HCT116 (cell line): ENCODE measurements at regions not wholly inside any gene's neighbourhood (a gene's known extent, or its start where the extent isn't known, plus 50 kb on each side); places are given as distances from the start of the nearest gene placed in this dataset.
"Not testable (repeated sequence)": the region's sequence is repeated elsewhere in the genome, so short reads cannot be mapped to it uniquely, and the experiment has no call there.

Experiments
- ATAC-seq: fragments of 200-7000 bp; cut with Tn5 transposase; 2 replicates; pipeline ENCODE4 v1.9.1; 2020; ENCODE audit warnings: mild to moderate bottlenecking, moderate library complexity
- BruUV-seq: library from RNA; stranded (reverse); fragments of 400-500 nt; replicated peaks from 2 replicates; lab custom pipeline; 2021; lab: Mats Ljungman, UMichigan
- CTCF ChIA-PET: fragments of 300-600 bp; sonication (Branson Sonifier 250); formaldehyde crosslinking; loops from one replicate; lab custom pipeline; 2021; ENCODE audit warnings: antibody characterized with exemption; lab: Charles Lee
- POLR2A ChIA-PET: fragments of 300-600, 350-600 bp; sonication (Branson Sonifier 250); formaldehyde crosslinking; loops from one replicate; lab custom pipeline; 2021; ENCODE audit warnings: antibody characterized with exemption; lab: Charles Lee
- RAD21 ChIA-PET, 2 experiments: fragments of 300-600 bp; sonication (Branson Sonifier 250); formaldehyde crosslinking; loops; one replicate each; lab custom pipeline; 2023; ENCODE audit warnings: low total read pairs in 2 of 2; ENCODE audit not compliant: uncharacterized antibody in 2 of 2, unreplicated experiment in 2 of 2, low non-redundant PET in 1 of 2; lab: Charles Lee
- DNase-seq: peaks from one replicate; pipeline ENCODE4 v3.0.0-alpha.2; 2010; ENCODE audit warnings: low read depth, low spot score
- H2AFZ ChIP-seq: fragments of 200-600 bp; shearing (Covaris generic), sonication (generic); 2 replicates; pipeline ENCODE4 v1.6.1; 2017; ENCODE audit warnings: low read depth, mixed run types, mixed read lengths, antibody characterized with exemption, low read length; ENCODE audit not compliant: poor library complexity, severe bottlenecking
- H3K27ac ChIP-seq: 2 replicates; pipeline ENCODE4 v1.5.1; 2012; ENCODE audit warnings: low read depth, low read length
- H3K27me3 ChIP-seq: fragments of 200-600 bp; sonication (generic); 2 replicates; pipeline ENCODE4 v1.6.1; 2016; ENCODE audit warnings: mixed run types, low read length, mixed read lengths; ENCODE audit not compliant: insufficient read depth
- H3K36me3 ChIP-seq, 2 experiments: fragments of 200-500 bp in 1 of 2; fragments of 200-600 bp in 1 of 2; sonication (Bioruptor generic) in 1 of 2; sonication (generic) in 1 of 2; 2 replicates each; pipeline versions ENCODE4 v1.5.1 to v1.6.1; 2014 to 2016; ENCODE audit warnings: low read length in 2 of 2, inconsistent platforms in 1 of 2, mixed read lengths in 1 of 2, mixed run types in 1 of 2; ENCODE audit not compliant: insufficient read depth in 2 of 2, control insufficient read depth in 1 of 2
- H3K4me1 ChIP-seq, 2 experiments: fragments of 200-600 bp in 1 of 2; sonication (generic) in 1 of 2; 2 replicates each; pipeline versions ENCODE4 v1.5.1 to v1.6.1; 2012 to 2017; ENCODE audit warnings: low read length in 2 of 2, inconsistent platforms in 1 of 2, mild to moderate bottlenecking in 1 of 2, mixed read lengths in 1 of 2, mixed run types in 1 of 2, moderate library complexity in 1 of 2; ENCODE audit not compliant: insufficient read depth in 2 of 2, control insufficient read depth in 1 of 2
- H3K4me2 ChIP-seq: fragments of 200-600 bp; sonication (generic); 2 replicates; pipeline ENCODE4 v1.6.1; 2017; ENCODE audit warnings: mixed run types, low read length, mixed read lengths
- H3K4me3 ChIP-seq, 2 experiments: fragments of 200-600 bp in 1 of 2; sonication (generic) in 1 of 2; replicated peaks in 1 of 2; 2 replicates each; pipeline ENCODE4 v1.5.1; 2011 to 2016; ENCODE audit warnings: low read length in 2 of 2, control low read depth in 1 of 2, low read depth in 1 of 2, mild to moderate bottlenecking in 1 of 2, mixed read lengths in 1 of 2, mixed run types in 1 of 2
- H3K79me2 ChIP-seq: fragments of 200-600 bp; sonication (generic); 2 replicates; pipeline ENCODE4 v1.6.1; 2017; ENCODE audit warnings: mild to moderate bottlenecking, mixed run types, low read length, moderate library complexity, mixed read lengths; ENCODE audit not compliant: insufficient read depth
- H3K9ac ChIP-seq: fragments of 200-600 bp; sonication (generic); 2 replicates; pipeline ENCODE4 v1.6.1; 2016; ENCODE audit warnings: low read length, mixed read lengths
- H3K9me2 ChIP-seq: fragments of 200-600 bp; sonication (generic), shearing (Covaris generic); 2 replicates; pipeline ENCODE4 v1.6.1; 2017; ENCODE audit warnings: mixed run types, mild to moderate bottlenecking, moderate library complexity; ENCODE audit not compliant: insufficient read depth
- H3K9me3 ChIP-seq, 2 experiments: fragments of 200-500 bp in 1 of 2; fragments of 200-600 bp in 1 of 2; sonication (Bioruptor generic) in 1 of 2; sonication (generic) in 1 of 2; 2 replicates each; pipeline ENCODE4 v1.6.1; 2014 to 2017; ENCODE audit warnings: low read length in 2 of 2, mixed read lengths in 2 of 2, inconsistent platforms in 1 of 2, low read depth in 1 of 2, mild to moderate bottlenecking in 1 of 2, mixed run types in 1 of 2, moderate library complexity in 1 of 2; ENCODE audit not compliant: control insufficient read depth in 1 of 2, insufficient read depth in 1 of 2
- H4K20me1 ChIP-seq: fragments of 200-600 bp; sonication (generic), shearing (Covaris generic); 2 replicates; pipeline ENCODE4 v1.6.1; 2017; ENCODE audit warnings: mixed run types, mild to moderate bottlenecking, moderate library complexity; ENCODE audit not compliant: insufficient read depth
- CTCF ChIP-seq, 3 experiments: fragments of 200-600 bp in 1 of 3; sonication (generic) in 1 of 3; IDR thresholded peaks in 2 of 3; conservative IDR thresholded peaks in 1 of 3; 2 replicates each; pipeline ENCODE4 v1.5.1; 2012 to 2017; ENCODE audit warnings: low read depth in 2 of 3, low read length in 2 of 3, antibody characterized with exemption in 1 of 3, borderline replicate concordance in 1 of 3, control low read depth in 1 of 3, mild to moderate bottlenecking in 1 of 3, mixed read lengths in 1 of 3, mixed run types in 1 of 3, moderate library complexity in 1 of 3; ENCODE audit not compliant: insufficient read depth in 1 of 3
- MAX ChIP-seq: IDR thresholded peaks from 2 replicates; pipeline ENCODE4 v1.6.1; 2012
- RAD21 ChIP-seq: IDR thresholded peaks from 2 replicates; pipeline ENCODE4 v1.6.1; 2012; ENCODE audit warnings: low read depth, mild to moderate bottlenecking
- intact Hi-C: fragments of 100-400 bp; cut with micrococcal nuclease; formaldehyde crosslinking; loops from 2 replicates; pipeline ENCODE4 v1.10.0; 2022

GRCh38 chr4:120554086-120554485 is 368.4 kb downstream of the PRDM5 start:
- H3K4me3 ChIP-seq, result no peak overlapping the region
- H3K4me1 ChIP-seq, result no peaks in the 10 kb centered on the region
- no peaks in the 10 kb centered on the region; the same call in 1 of the 2 replicates for H3K9me2 ChIP-seq
- H3K4me2 ChIP-seq, result no peak overlapping the region
- H3K79me2 ChIP-seq, result no peaks in the 10 kb centered on the region
- no peak for ATAC-seq
- no peaks in the 10 kb centered on the region for H3K27me3 ChIP-seq
- POLR2A ChIA-PET, result no interaction called here
- H4K20me1 ChIP-seq, result no peaks in the 10 kb centered on the region
- CTCF ChIA-PET, result no interaction called here
- no peak overlapping the region for H3K27ac ChIP-seq
- H3K9me3 ChIP-seq, result no peaks in the 10 kb centered on the region
- H2AFZ ChIP-seq, result no peak overlapping the region
- no TSS peak for BruUV-seq
- DNase-seq, result peak; percentile 4
- RAD21 ChIA-PET, result no interaction called here
- TF ChIP-seq RAD21 (peak; percentile 21; the same call in 1 of the 2 replicates), MAX (no peak), CTCF (IDR thresholded peaks at IDR 0.05 in 2 of 3, conservative IDR thresholded peaks at IDR 0.05 in 1 of 3; ENCODE audit: borderline replicate concordance in 1 of 3, insufficient read depth in 1 of 3, low read depth in 2 of 3, low read length in 2 of 3) (0 out of 6 replicates have a peak, but pooled peaks of 1 of the 3 experiments have one; percentile 3)
- intact Hi-C loops, result no loop called here
- no peaks in the 10 kb centered on the region for H3K36me3 ChIP-seq
- H3K9ac ChIP-seq, result no peak overlapping the region

- H3K4me1 ChIP-seq, H3K4me2 ChIP-seq, BruUV-seq, H3K27me3 ChIP-seq, H3K36me3 ChIP-seq, H3K4me3 ChIP-seq, POLR2A ChIA-PET, ATAC-seq, H3K27ac ChIP-seq, H2AFZ ChIP-seq, intact Hi-C loops, H3K79me2 ChIP-seq, H3K9me3 ChIP-seq, H4K20me1 ChIP-seq, H3K9ac ChIP-seq, RAD21 ChIA-PET, H3K9me2 ChIP-seq, CTCF ChIA-PET, DNase-seq: not testable (repeated sequence)
These were observed 371.8 kb downstream of the PRDM5 start for GRCh38 chr4:120550624-120551220.
